WERI-Rb-1 (cell line): ENCODE measurements at regions not wholly inside any gene's neighbourhood (a gene's known extent, or its start where the extent isn't known, plus 50 kb on each side); places are given as distances from the start of the nearest gene placed in this dataset.
"Not testable (repeated sequence)": the region's sequence is repeated elsewhere in the genome, so short reads cannot be mapped to it uniquely, and the experiment has no call there.

ENCODE experiments used
- DNase-seq: peaks from one replicate; pipeline ENCODE4 v3.0.0-alpha.2; 2020
- H3K27ac ChIP-seq: fragments of 250-450 bp; sonication (Bioruptor Pico); 2 replicates; pipeline ENCODE4 v1.5.1; 2020; ENCODE audit warnings: mild to moderate bottlenecking, moderate library complexity
- H3K27me3 ChIP-seq: fragments of 250-450 bp; sonication (Bioruptor Pico); 2 replicates; pipeline ENCODE4 v1.5.1; 2021; ENCODE audit warnings: mild to moderate bottlenecking, low read depth, moderate library complexity; ENCODE audit not compliant: insufficient read depth, severe bottlenecking
- H3K36me3 ChIP-seq: fragments of 250-450 bp; sonication (Bioruptor Pico); 2 replicates; pipeline ENCODE4 v1.5.1; 2020; ENCODE audit warnings: mild to moderate bottlenecking, moderate library complexity
- H3K4me3 ChIP-seq: 2 replicates; pipeline ENCODE4 v1.5.1; 2011; ENCODE audit warnings: low read depth, mild to moderate bottlenecking, control low read depth, low read length
- H3K9me3 ChIP-seq: fragments of 250-450 bp; sonication (Bioruptor Pico); 2 replicates; pipeline ENCODE4 v1.5.1; 2021; ENCODE audit warnings: mild to moderate bottlenecking, moderate library complexity; ENCODE audit not compliant: severe bottlenecking
- TF ChIP-seq, protein P1 (sequence below): IDR thresholded peaks from 2 replicates; pipeline ENCODE4 v1.5.1; 2011; ENCODE audit warnings: low read depth, mild to moderate bottlenecking, control low read depth, inconsistent platforms, low read length

DNA sequence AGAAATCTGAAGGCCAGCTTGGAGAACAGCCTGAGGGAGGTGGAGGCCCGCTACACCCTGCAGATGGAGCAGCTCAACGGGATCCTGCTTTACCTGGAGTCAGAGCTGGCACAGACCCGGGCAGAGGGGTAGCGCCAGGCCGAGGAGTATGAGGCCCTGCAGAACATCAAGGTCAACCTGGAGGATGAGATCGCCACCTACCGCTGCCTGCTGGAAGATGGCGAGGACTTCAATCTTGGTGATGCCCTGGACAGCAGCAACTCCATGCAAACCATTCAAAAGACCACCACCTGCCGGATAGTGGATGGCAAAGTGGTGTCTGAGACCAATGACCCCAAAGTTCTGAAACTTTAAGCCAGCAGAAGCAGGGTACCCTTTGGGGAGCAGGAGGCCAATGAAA is 318.4 kb downstream of the ZFHX3 start:
- not testable (repeated sequence) for H3K36me3 ChIP-seq, H3K9me3 ChIP-seq, DNase-seq, H3K27ac ChIP-seq, H3K4me3 ChIP-seq, H3K27me3 ChIP-seq

DNA sequence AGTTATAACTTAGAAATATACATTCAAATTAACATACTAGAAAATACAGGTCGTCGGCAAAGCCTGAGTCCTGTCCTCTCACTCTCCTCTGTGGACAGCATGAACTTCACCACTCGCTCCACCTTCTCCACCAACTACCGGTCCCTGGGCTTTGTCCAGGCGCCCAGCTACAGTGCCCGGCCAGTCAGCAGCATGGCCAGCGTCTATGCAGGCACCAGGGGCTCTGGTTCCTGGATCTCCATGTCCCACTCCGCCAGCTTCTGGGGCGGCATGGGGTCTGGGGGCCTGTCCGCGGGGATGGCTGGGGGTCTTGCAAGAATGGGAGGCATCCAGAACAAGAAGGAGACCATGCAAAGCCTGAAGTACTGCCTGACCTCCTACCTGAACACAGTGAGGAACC is 319.4 kb downstream of the ZFHX3 start:
- Histone ChIP-seq H3K4me3 (no peak overlapping the region), H3K9me3 (no peaks in the 10 kb centered on the region), H3K27me3 (no peaks in the 10 kb centered on the region), H3K36me3 (no peaks in the 10 kb centered on the region), H3K27ac (no peak overlapping the region)
- no peak for DNase-seq
- TF ChIP-seq, protein P1, sequence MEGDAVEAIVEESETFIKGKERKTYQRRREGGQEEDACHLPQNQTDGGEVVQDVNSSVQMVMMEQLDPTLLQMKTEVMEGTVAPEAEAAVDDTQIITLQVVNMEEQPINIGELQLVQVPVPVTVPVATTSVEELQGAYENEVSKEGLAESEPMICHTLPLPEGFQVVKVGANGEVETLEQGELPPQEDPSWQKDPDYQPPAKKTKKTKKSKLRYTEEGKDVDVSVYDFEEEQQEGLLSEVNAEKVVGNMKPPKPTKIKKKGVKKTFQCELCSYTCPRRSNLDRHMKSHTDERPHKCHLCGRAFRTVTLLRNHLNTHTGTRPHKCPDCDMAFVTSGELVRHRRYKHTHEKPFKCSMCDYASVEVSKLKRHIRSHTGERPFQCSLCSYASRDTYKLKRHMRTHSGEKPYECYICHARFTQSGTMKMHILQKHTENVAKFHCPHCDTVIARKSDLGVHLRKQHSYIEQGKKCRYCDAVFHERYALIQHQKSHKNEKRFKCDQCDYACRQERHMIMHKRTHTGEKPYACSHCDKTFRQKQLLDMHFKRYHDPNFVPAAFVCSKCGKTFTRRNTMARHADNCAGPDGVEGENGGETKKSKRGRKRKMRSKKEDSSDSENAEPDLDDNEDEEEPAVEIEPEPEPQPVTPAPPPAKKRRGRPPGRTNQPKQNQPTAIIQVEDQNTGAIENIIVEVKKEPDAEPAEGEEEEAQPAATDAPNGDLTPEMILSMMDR, result no peak

DNA sequence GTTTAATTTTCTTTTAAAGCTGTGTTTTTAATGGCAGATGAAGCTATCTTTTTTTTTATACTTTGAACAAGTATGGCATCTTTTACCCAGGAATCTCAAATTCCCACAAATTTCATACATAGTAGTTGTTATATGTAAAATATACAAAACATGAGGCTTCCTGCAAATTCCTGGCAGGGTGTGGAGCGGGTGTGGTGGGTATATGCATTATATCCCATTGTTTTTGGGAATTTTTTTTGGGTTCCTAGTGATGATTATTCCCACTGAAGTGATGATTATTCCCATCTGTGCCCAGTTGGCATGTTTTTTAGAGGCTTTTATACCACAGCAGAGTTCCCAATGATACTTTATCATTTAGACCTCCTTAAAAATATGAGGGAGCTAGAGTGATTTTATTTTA is 320.4 kb downstream of the ZFHX3 start:
- no peak for DNase-seq
- Histone ChIP-seq H3K36me3 (no peaks in the 10 kb centered on the region), H3K4me3 (no peak overlapping the region), H3K27me3 (no peaks in the 10 kb centered on the region), H3K9me3 (no peaks in the 10 kb centered on the region), H3K27ac (no peak overlapping the region)
- TF ChIP-seq, protein P1, result no peak

- DNase-seq, result no peak
- TF ChIP-seq, protein P1, result no peak
- no peak overlapping the region for H3K27ac ChIP-seq
- H3K36me3 ChIP-seq, result no peaks in the 10 kb centered on the region
- H3K4me3 ChIP-seq, result no peak overlapping the region
- H3K27me3 ChIP-seq, result no peaks in the 10 kb centered on the region
- no peaks in the 10 kb centered on the region for H3K9me3 ChIP-seq
These were observed 322.3 kb downstream of the ZFHX3 start for GRCh38 chr16:72725643-72726042.

DNA sequence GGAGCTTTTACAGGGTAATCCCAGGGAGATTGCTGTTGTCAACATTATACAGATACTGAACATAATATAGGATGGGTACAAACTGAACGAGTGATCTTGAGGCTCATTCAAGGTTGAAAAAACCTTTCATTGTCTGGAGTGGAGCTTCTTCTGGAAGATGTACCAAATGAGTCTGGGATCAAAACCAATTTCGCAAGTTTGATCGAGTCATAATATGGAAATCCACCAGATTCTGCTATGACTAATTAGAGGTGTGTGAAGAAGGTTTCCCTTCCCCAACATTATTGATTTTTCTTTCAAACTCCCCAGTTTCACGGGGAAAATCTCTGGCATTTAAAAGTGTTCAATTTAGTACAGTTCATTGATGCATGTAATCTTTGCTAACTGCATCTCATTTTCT is 324.1 kb downstream of the ZFHX3 start:
- Histone ChIP-seq H3K9me3 (no peaks in the 10 kb centered on the region), H3K27ac (no peak overlapping the region), H3K4me3 (no peak overlapping the region), H3K36me3 (no peaks in the 10 kb centered on the region), H3K27me3 (no peaks in the 10 kb centered on the region)
- no peak for DNase-seq
- TF ChIP-seq, protein P1, result no peak

DNA sequence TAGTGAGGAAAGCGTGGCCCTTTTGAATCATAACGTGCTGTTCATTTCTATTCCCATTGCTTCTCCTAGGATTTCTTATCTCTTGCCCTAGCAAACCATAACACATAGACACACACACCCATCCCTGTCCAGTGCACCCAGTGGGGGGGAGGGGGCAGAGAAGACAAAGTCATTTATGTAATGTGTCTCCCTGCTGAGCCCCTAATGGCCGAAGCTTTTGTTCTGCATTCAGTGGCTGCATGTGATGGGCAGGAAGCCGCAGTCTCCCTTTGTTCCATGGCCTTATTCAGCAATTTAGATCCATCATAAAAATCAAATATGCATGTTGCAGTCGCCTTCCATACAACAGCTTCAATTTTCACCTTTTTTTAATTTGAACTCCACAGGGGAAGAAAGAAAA is 325.4 kb downstream of the ZFHX3 start:
- Histone ChIP-seq H3K9me3 (no peaks in the 10 kb centered on the region), H3K27ac (no peak overlapping the region), H3K27me3 (no peaks in the 10 kb centered on the region), H3K36me3 (no peaks in the 10 kb centered on the region), H3K4me3 (no peak overlapping the region)
- TF ChIP-seq, protein P1, result no peak
- DNase-seq, result no peak

- TF ChIP-seq, protein P1, result no peak
- H3K9me3 ChIP-seq, result no peaks in the 10 kb centered on the region
- no peak for DNase-seq
- H3K27ac ChIP-seq, result no peak overlapping the region
- no peaks in the 10 kb centered on the region for H3K36me3 ChIP-seq
- H3K27me3 ChIP-seq, result no peaks in the 10 kb centered on the region
- H3K4me3 ChIP-seq, result no peak overlapping the region
These were observed 325.9 kb downstream of the ZFHX3 start for GRCh38 chr16:72721981-72722380.
